OCI-LY1 (cell line): ENCODE measurements at regions not wholly inside any gene's neighbourhood (a gene's known extent, or its start where the extent isn't known, plus 50 kb on each side); places are given as distances from the start of the nearest gene placed in this dataset.

Experiments used
- H2AFZ ChIP-seq: fragments of 200-600 bp; sonication (generic), shearing (Covaris generic); 2 replicates; pipeline ENCODE4 v1.6.0; 2014; ENCODE audit warnings: antibody characterized with exemption, mild to moderate bottlenecking, low read length
- H3F3A ChIP-seq: fragments of 200-600 bp; sonication (generic), shearing (Covaris generic); 2 replicates; pipeline ENCODE4 v1.6.0; 2014; ENCODE audit warnings: mild to moderate bottlenecking, antibody characterized with exemption, low read length, moderate library complexity; ENCODE audit not compliant: insufficient read depth
- H3K27ac ChIP-seq: fragments of 200-600 bp; sonication (generic); 2 replicates; pipeline ENCODE4 v1.5.1; 2014; ENCODE audit warnings: low read length, mixed run types, mild to moderate bottlenecking, low read depth; ENCODE audit not compliant: poor library complexity, severe bottlenecking
- H3K27me3 ChIP-seq: fragments of 200-600 bp; sonication (generic); 2 replicates; pipeline ENCODE4 v1.6.0; 2014; ENCODE audit warnings: antibody characterized with exemption, mild to moderate bottlenecking, low read length, moderate library complexity; ENCODE audit not compliant: insufficient read depth
- H3K36me3 ChIP-seq: fragments of 200-600 bp; sonication (generic); 2 replicates; pipeline ENCODE4 v1.6.1; 2014; ENCODE audit warnings: mild to moderate bottlenecking, antibody characterized with exemption, low read length, moderate library complexity, mixed read lengths; ENCODE audit not compliant: insufficient read depth
- H3K4me1 ChIP-seq: fragments of 200-600 bp; sonication (generic); 2 replicates; pipeline ENCODE4 v1.5.1; 2014; ENCODE audit warnings: mild to moderate bottlenecking, low read length, moderate library complexity; ENCODE audit not compliant: insufficient read depth, severe bottlenecking
- H3K4me2 ChIP-seq: fragments of 200-600 bp; sonication (generic), shearing (Covaris generic); 2 replicates; pipeline ENCODE4 v1.6.1; 2014; ENCODE audit warnings: low read length
- H3K4me3 ChIP-seq: fragments of 200-600 bp; sonication (generic); 2 replicates; pipeline ENCODE4 v1.5.1; 2014; ENCODE audit warnings: low read length, low read depth, mild to moderate bottlenecking, mixed read lengths; ENCODE audit not compliant: poor library complexity, severe bottlenecking
- H3K79me2 ChIP-seq: fragments of 200-600 bp; shearing (Covaris generic); 2 replicates; pipeline ENCODE4 v1.6.1; 2016; ENCODE audit warnings: mixed run types, low read length, mixed read lengths; ENCODE audit not compliant: insufficient read depth
- H3K9ac ChIP-seq: fragments of 200-600 bp; sonication (generic), shearing (Covaris generic); 2 replicates; pipeline ENCODE4 v1.6.1; 2014; ENCODE audit warnings: mild to moderate bottlenecking, low read length, mixed read lengths
- H3K9me2 ChIP-seq: fragments of 200-600 bp; sonication (generic), shearing (Covaris generic); 2 replicates; pipeline ENCODE4 v1.6.1; 2014; ENCODE audit warnings: low read depth, mild to moderate bottlenecking, low read length, mixed read lengths
- H3K9me3 ChIP-seq: fragments of 200-600 bp; shearing (Covaris generic); 2 replicates; pipeline ENCODE4 v1.6.1; 2014; ENCODE audit warnings: low read length, mixed read lengths
- H4K20me1 ChIP-seq: fragments of 200-600 bp; sonication (generic), shearing (Covaris generic); 2 replicates; pipeline ENCODE4 v1.6.0; 2016; ENCODE audit warnings: mild to moderate bottlenecking, low read length; ENCODE audit not compliant: insufficient read depth
- EZH2 ChIP-seq: fragments of 200-600 bp; sonication (generic), shearing (Covaris generic); IDR thresholded peaks from 2 replicates; pipeline ENCODE4 v1.8.0; 2017; ENCODE audit warnings: borderline replicate concordance, mixed run types, mild to moderate bottlenecking, antibody characterized with exemption, low read length, moderate library complexity, mixed read lengths
- TF ChIP-seq, protein P1 (sequence below): fragments of 200-600 bp; sonication (generic), shearing (Covaris generic); IDR thresholded peaks from 2 replicates; pipeline ENCODE4 v1.5.1; 2017; ENCODE audit warnings: mild to moderate bottlenecking, antibody characterized with exemption, low read length, moderate library complexity, mixed read lengths

DNA sequence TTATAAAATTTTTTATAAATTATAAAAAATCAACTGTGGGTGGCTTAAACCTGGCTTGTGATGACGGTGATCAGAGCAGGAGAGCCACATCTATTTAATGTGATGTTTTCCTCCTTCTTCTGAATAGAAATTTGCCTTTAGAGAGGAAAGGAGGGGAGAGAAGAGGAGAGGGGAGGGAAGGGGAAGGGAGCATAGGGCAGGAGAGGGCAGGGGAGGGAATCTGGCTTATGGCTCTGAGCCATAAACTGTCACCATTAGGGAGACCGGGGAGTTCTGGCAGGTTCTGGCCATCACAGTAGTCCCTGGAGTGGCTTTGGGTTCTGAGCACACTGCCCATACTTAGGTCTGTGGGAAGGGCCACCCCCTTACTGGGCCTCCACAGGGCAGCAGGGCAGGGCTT lies 167.8 kb downstream of the ENGASE start:
- Histone ChIP-seq H3F3A (no peaks in the 10 kb centered on the region), H3K4me1 (no peaks in the 10 kb centered on the region), H3K9me3 (no peaks in the 10 kb centered on the region), H3K4me3 (no peak overlapping the region), H3K9ac (no peak overlapping the region), H3K27ac (no peak overlapping the region), H3K79me2 (no peaks in the 10 kb centered on the region), H3K36me3 (no peaks in the 10 kb centered on the region), H4K20me1 (no peaks in the 10 kb centered on the region), H3K27me3 (peaks cover 4% of the 10 kb centered on the region; the same call in 1 of the 2 replicates), H2AFZ (no peak overlapping the region), H3K9me2 (no peaks in the 10 kb centered on the region), H3K4me2 (no peak overlapping the region)
- TF ChIP-seq, protein P1, sequence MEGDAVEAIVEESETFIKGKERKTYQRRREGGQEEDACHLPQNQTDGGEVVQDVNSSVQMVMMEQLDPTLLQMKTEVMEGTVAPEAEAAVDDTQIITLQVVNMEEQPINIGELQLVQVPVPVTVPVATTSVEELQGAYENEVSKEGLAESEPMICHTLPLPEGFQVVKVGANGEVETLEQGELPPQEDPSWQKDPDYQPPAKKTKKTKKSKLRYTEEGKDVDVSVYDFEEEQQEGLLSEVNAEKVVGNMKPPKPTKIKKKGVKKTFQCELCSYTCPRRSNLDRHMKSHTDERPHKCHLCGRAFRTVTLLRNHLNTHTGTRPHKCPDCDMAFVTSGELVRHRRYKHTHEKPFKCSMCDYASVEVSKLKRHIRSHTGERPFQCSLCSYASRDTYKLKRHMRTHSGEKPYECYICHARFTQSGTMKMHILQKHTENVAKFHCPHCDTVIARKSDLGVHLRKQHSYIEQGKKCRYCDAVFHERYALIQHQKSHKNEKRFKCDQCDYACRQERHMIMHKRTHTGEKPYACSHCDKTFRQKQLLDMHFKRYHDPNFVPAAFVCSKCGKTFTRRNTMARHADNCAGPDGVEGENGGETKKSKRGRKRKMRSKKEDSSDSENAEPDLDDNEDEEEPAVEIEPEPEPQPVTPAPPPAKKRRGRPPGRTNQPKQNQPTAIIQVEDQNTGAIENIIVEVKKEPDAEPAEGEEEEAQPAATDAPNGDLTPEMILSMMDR, result no peak
- TF ChIP-seq EZH2, result no peak

DNA sequence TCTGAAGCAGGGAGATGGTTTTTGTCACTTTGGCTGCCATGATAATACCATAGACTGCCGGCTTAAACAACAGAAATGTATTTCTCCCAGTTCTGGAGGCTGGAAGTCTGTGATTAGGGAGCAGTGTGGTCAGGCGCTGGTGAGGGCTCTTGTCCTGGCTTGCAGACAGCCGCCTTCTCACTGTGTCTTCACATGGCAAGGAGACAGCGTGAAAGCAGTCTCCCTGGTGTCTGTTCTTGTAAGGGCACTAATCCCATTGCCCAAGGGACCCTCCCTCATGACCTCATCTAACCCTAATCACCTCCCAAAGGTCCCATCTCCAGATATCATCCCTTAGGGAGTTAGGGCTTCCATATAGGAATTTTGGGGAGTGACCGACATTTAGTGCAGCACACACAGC lies 167.0 kb downstream of the ENGASE start:
- no peaks in the 10 kb centered on the region for H4K20me1 ChIP-seq
- H3K4me3 ChIP-seq, result no peak overlapping the region
- no peaks in the 10 kb centered on the region for H3K79me2 ChIP-seq
- no peaks in the 10 kb centered on the region for H3K36me3 ChIP-seq
- H3K4me2 ChIP-seq, result no peak overlapping the region
- no peak overlapping the region for H3K27ac ChIP-seq
- H3K9ac ChIP-seq, result no peak overlapping the region
- H3F3A ChIP-seq, result no peaks in the 10 kb centered on the region
- no peaks in the 10 kb centered on the region for H3K9me2 ChIP-seq
- peaks cover 4% of the 10 kb centered on the region; the same call in 1 of the 2 replicates for H3K27me3 ChIP-seq
- no peaks in the 10 kb centered on the region for H3K9me3 ChIP-seq
- TF ChIP-seq, protein P1, result no peak
- TF ChIP-seq EZH2, result no peak
- no peaks in the 10 kb centered on the region for H3K4me1 ChIP-seq
- no peak overlapping the region for H2AFZ ChIP-seq

DNA sequence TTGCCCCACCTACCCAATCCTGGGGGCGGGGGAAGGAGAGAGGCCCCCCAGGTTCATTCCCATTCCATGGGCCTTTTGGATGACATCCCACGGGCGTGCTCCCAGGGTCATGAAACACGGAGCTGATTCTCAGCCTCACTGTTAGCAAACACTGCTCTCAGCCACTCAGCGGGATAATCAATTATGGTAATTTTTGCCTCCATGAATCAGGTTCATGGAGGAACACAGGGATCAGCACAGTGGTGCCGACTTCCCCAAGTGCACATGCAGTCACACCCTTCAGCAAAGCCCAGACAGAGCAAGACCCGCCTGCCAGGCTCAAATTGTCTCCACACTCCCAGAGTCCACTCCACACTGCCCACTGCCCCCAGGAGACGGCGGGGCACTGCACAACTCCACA lies 164.6 kb downstream of the ENGASE start:
- peaks cover 4% of the 10 kb centered on the region; the same call in 1 of the 2 replicates for H3K27me3 ChIP-seq

More for the DNA sequence above, 164.6 kb downstream of the ENGASE start:
- Histone ChIP-seq H3K27ac (no peak overlapping the region), H3K9me2 (no peaks in the 10 kb centered on the region), H2AFZ (no peak overlapping the region), H3K4me1 (no peaks in the 10 kb centered on the region), H3K36me3 (no peaks in the 10 kb centered on the region), H3K9me3 (no peaks in the 10 kb centered on the region), H3K4me2 (no peak overlapping the region), H3K79me2 (no peaks in the 10 kb centered on the region), H3K4me3 (no peak overlapping the region), H3F3A (no peaks in the 10 kb centered on the region), H4K20me1 (no peaks in the 10 kb centered on the region), H3K9ac (no peak overlapping the region)
- TF ChIP-seq, protein P1, result no peak
- TF ChIP-seq EZH2, result no peak
